NCI-H2227 treated with DMSO at 0.1 percent for 48 hours (cell line): ENCODE measurements at regions not wholly inside any gene's neighbourhood (a gene's known extent, or its start where the extent isn't known, plus 50 kb on each side); places are given as distances from the start of the nearest gene placed in this dataset.

Experiments
- DNase-seq: peaks from one replicate; lab custom pipeline; 2025; lab: John Stamatoyannopoulos, UW

DNA sequence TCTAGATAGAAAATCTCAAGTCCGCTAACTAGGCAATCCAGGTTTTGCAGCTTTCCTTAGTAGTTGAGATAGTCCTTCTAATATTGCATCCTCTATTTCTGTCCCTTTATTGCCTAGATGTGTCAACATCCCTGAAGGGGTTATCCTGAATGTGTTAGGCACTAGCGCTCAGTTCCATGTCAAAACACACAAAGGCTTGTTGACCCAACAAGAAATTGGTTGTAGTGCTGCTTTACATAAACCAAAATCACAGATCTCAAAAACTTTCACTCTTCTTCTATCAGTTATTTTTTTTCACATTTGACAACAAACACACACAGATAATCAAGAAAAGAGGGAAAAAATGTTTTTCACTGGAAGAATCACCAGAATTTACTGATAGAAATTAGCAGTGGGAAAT is 51.4 kb upstream of the SOX2 start:
- DNase-seq: no peak

DNA sequence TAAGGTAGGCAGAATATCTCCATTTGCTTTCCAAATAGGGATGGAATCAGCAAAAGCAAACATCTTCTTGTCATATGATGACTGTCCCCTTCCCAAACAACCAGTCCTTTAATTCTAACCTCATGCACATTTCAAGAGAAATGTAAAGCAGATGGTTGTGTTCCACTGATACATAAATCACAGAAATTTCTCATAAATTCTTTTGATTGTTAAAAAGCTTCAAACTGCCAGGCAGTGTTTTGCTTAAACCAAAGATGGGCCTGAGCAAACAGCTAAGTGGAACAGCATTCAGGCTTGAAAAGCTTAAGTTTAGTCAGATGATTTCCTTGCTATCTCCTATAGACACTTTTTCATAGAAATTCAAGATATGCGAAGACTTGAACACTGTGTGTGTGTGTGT is 74.3 kb upstream of the SOX2 start:
- DNase-seq: no peak

DNA sequence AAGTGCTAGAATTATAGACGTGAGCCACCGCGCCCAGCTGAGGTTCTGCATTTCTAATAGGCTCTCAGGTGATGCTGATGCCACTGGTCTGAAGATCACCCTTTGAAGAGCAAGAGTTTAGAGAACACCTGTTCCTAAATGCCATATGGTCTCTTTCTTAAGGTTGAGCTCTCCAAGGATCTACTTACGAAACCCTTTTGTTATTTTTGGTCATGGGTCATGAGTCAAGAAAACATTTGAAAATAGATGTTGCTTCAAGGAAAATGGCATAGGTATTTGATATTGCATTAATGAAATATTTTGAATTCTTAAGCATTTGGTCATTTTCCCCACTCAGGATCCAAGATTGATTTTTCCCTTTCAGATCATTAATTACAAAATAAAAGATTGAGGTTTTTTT is 74.7 kb upstream of the SOX2 start:
- DNase-seq: no peak

DNA sequence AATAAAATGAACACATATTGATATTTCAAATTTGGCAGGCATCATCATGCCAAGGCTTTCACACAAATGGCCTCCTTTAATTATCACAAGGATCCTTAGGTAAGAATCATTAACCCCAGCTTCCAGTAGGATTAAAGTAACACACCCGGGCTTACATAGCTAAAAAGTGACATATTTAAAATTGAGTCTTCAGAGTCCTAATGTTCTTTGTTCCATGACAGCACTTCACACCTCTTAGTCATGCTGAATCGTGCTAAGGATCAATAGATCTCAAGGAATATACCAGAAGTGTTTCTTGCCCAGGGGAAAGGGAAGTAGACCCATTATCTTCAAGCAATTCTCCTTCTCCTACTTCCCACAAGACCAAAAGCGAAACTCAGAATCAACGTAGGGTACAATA is 76.6 kb upstream of the SOX2 start:
- no peak for DNase-seq

DNA sequence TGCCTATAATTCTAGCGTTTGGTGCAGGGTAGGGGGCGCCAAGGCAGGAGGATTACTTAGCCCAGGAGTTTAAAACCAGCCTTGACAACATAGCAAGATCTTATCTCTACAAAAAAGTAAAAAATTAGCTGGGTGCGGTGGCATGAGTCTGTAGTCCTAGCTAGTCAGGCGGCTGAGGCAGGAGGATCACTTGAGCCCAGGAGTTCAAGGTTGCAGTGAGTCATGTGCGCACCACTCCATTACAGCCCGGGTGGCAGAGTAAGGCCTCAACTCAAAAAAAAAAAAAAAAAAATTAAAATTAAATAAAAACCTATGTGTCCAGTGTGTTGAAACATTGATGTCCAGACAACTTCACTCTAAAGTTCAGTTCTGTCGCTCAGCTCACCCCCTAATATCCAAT is 78.2 kb upstream of the SOX2 start:
- no peak for DNase-seq

DNA sequence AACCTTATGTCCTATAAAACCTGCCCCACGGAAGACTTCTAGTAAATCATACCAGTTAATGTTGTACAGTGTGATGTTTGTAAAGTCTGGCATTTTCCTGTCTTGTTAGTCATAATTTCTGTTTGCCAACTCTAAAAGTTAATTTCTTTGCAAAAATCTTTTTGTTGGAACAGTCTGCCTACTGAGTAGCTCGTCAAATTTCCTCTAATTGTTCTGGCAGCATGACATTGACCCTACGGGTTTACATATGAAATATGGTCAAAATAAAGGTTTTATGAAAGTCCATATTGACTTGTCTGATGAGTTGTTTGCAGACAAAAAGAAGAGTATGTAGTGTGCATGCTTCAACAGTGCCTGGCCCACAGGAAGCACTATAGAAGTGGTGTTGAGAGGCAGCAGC is 79.8 kb upstream of the SOX2 start:
- DNase-seq: no peak

DNA sequence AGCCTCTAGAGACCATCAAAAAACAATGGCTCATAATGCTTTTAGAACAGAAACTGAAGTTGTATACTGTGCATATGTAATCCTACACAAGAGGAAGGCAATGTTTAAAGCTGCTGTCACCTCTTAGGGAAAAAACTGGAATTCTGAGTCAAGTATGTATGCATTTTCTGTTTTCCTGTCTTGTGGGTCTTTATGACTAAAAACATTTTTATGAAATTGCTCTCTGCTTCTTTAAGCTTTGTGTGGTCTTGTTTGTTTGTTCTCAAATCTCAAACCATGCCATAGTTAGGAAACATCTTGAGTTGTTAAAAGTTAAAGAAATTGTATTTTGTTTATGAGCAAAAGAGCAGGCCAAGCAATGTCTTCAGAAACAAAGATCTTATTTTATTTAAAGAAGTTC is 80.9 kb upstream of the SOX2 start:
- DNase-seq: no peak

DNA sequence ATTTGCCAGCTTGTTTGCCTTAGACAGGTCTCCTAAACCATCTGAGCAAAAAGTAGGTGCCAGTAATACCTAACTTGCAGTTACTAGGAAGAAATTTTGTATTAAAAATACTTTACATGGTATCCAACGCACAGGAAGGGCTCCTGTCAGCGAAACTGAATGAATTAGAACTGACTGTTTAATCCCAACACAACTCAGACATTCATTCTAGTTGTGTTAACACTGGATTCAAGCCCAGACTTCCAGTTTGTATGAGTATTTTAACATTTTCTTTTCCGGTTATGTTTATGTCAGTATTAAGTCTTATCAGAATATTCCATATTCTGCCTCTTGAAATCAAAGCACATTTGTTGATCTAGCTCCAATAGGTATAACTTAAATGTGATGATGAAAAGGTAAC is 82.0 kb upstream of the SOX2 start:
- DNase-seq: no peak

DNA sequence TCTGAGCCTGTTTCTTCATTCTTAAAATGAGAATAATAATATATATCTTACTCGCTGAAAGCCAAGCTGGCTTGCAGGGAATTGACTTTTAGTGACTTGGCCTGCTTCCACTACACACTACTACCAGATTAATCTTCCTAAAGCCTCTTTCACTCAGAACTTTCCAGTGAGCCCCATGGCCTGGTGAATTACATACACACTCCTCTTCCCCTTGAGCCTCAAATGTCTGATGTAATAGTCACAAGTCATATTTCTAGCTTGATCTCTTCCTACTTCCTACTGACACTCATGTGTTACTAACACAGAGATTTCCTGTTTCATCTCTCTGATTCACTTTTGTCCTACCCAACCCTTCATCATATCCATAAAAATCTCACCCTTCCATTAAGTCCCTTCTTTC is 82.7 kb upstream of the SOX2 start:
- no peak for DNase-seq

DNA sequence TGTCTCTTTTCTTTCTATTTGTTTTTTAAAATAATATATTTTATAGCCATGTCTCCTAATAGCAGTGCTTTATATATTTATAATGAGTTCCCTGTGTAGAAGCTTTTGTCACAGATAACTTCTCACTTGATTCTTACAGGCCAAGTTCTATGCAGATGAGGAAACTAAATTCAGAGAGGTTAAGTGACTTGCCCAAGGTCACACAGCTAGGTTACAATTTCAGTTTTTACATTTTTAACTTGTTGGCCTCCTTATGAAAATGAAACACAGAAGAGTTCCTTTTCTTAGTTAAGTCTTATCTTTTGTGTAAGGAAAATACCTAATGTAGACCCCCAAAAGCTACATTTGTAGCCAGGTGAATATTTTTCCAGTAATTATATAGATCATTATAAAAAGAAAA is 83.3 kb upstream of the SOX2 start:
- DNase-seq: no peak

DNA sequence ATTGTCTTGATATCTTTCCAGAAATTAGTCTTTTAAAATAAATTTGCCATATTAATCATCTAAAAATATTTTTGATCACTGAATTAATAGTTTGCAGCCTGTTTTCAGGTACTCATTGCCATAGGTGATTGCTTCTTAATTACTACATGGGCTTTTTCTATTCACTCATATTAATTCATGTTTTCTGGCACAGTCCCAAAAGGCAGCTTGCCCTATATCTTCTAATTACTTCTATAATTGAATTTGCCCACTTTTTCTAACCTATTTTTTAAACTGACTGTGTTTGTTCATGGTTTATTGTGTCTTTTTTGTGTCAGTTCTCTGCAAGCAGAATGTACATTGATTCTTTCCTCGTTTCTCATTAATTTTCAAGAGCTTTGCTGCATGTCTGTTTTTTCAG is 85.7 kb upstream of the SOX2 start:
- DNase-seq: no peak

DNA sequence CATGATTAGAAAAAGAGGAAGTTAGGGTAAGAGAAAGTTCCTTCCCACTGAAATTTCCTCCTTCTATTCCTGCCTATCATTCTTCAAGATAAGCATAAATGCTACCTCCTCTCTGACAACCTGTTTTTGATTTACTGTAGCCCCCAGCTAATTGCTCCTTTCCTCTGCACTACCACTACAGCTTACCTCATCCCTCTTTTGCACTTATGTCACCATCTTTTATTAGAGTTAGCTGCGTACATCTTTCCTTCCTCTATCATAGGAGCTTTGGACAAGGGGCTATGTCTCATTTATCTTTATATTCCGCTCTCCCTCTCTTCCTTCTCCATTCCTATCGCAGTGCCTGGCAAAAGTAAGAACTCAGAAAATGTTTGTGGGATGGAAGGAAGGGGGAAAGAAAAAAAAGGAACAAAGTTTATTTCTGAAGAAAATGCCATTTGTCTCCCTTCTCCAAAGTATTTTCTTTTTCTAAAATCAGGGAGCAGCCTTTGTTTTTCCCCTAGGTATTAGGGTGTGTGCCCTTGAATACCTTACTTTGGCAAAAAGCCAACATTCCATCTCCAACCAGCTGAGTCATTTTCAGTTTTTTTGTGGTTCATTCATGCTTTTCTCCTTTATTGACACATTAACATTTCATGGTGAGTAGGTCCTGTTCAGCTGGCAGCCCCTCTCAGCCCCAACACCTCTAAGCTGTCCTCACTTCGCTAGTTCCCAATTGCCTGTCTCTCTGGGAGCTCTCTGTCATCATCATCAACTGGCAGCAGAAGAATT is 87.6 kb upstream of the SOX2 start:
- peak; percentile 46 for DNase-seq

DNA sequence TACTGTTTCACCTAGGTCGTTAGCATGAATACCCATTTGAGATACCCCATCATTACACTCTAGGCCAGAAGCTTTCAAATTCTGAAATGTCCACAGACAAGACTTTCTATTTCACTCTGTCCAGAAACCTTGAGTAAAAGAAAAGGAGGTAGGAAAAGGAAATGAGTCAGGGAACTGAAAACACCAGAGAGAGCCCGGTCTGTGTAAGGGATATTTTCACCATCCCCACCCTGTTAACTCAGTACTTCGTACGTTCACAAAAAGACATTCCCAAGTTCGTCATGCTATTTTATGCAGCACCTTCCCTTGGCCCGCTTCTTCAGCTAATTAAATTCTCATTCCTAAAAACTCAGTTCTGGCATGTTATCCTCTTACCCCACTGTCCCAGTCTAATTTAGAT is 89.4 kb upstream of the SOX2 start:
- DNase-seq: peak; percentile 15

DNA sequence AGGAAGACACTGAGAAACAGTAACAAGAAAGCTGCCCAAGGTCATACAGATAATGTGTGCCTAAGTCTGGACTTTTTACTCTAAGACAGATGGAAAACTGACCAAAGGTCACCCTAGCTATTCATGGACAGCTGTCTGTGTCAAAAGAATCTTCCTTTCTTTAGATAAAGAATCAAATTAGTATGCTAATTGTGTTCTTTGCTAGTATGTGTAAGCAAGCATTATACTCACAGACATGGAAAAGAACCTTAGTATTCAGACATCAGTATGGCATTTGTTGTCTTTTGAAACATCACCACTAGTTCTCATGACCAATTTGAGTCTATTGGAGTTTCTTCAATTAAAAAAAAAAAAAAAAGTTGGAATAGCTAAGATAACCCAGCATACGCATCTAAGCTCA is 91.8 kb upstream of the SOX2 start:
- no peak for DNase-seq

DNA sequence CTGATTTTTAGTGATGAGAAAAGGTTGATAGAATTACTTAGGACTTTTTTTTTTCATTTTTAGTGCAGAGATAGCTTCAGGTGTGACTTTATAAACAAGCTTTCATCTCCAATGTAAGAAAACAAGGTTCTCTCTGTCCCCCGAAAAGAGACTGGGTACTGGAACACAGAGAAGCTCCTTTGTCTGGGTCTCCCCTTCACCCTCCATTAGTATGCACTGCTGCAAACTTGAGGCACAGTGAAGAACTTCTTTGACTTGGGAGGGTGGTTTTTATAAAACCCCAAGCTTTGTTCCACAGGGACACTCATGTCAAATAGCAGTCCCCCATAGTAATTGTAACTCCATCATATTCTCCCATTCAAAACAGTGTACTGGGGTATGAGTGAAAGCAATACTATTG is 93.5 kb upstream of the SOX2 start:
- no peak for DNase-seq

DNA sequence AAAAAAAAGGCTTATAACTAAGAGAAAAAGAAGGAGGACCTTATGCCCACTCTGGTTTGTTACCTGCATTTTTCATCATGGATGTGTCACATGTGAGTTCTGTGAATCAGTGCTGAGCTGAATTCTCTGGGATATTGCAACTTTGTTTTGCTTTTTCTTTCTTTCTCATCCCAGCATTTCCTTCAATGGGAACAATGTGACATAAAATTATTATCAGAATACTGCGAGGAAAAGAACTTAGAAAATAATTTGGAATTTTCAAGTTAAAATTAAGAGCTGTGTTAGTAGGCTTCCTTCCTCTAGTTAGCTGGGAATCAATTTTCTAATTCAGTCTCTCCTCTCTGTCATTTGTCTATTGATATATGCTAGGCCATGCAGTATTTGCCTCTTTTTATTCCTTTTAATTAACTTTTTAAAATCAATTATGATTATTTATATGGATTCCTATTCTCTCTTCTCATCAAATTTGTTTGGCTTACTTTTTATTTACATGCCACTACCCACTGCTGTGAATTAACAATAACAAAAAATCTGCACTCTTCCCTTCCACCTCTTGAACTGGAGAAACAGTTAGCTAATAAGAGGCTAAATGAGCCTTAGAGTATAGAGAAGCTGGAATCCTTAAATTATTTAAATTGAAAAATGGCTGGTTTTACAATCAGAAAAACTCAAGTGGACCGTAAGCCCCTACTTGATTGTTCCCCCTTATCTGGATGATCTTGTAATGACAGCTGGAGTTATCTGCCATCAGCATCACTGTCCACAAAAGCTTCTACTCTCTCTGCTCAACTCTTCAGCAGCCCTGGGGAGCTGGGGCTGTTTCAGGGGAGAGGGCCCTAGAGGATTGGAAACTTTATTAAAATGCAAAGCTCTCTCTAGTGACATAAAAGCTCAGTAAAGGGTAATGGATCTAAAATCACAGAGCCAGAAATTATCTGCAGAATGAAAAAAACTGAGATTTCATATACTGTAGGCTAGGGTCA is 95.3 kb upstream of the SOX2 start:
- DNase-seq: no peak

DNA sequence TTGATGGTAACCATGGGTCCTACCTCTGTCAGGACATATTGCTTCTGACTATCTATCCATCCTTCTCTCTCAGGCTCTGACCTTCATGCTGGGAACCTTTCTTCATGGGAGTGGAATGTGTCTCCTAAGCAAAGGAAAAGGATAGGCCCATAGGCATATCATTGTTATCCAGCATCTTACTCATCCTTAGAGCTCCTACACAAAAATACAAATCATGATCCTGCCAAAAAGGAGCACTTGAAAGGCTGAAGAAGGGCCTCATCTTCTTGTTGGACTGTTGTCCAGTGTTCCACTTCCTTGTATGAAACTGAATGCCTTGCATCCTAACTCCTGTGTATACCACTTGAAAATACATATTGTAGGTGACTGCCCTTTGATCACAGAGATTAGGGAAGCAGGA is 96.1 kb upstream of the SOX2 start:
- no peak for DNase-seq

DNA sequence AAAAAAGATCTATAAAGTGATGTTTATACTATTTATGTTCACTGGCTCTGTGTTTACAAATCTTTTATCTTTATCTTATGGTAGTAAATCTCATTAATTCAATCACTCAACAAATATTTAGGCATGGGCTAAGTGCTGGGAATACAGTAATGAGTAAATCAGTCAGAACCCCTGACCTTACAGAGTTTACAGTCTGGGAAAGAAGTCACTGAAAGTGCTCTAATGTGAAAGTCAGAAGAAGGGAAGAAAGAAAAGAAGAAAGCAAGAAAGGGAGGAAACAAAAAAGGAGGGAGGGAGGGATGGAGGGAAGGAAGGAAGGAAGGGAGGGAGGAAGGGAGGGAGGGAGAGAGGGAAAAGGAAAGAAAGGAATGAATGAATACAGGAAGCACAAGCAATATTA is 96.8 kb upstream of the SOX2 start:
- DNase-seq: no peak

DNA sequence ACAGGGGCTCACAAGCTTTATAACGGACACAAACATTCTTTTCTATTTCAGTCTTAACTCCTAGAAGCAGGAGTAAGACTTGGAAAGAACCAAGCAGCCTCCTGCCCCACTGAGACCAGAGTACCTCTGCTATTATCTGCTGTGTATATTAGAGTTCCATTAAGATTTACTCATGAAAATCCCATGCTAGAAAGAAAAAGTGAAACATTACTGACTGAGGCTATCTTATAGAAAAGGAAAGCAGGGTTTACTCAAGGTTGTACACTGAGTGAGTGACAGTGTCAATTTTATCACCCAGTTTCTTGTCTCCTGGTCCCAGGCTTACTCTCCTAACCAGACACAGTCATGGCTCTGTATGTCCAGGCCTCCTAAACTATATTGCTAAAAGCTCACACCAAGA is 97.9 kb upstream of the SOX2 start:
- DNase-seq: no peak

DNA sequence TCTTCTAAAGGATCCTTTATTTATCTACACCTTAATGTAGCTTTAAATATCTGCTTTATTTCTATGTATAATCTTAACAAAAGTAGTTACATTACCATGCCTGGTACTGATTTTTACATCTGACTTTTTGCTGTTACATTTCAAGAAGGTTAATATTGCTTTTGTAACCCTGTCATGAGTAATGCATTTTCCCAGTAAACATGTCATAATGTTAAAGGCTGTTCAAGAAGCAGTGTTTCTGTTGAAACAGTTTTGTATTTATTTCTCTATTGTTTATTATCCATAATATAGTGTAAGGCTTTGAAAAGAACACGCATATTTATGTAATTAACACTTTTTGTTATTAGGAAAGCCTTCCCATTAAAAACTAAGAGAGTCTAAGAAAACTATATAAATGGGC is 98.5 kb upstream of the SOX2 start:
- no peak for DNase-seq

DNA sequence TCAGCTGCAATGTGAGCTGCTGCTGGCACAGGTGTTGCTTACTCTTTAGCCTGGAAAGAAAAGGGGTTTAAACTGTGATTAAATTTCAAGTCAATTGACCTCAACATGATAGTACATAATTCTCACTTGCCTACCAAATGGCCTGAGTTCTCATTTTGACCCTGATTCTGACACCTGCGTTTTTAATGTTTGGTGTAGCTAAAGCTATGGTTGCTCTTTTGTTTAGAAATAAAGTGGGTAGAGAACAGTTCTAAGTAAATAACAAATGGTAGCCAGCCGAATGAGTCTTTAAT is 100.8 kb upstream of the SOX2 start:
- no peak for DNase-seq

DNA sequence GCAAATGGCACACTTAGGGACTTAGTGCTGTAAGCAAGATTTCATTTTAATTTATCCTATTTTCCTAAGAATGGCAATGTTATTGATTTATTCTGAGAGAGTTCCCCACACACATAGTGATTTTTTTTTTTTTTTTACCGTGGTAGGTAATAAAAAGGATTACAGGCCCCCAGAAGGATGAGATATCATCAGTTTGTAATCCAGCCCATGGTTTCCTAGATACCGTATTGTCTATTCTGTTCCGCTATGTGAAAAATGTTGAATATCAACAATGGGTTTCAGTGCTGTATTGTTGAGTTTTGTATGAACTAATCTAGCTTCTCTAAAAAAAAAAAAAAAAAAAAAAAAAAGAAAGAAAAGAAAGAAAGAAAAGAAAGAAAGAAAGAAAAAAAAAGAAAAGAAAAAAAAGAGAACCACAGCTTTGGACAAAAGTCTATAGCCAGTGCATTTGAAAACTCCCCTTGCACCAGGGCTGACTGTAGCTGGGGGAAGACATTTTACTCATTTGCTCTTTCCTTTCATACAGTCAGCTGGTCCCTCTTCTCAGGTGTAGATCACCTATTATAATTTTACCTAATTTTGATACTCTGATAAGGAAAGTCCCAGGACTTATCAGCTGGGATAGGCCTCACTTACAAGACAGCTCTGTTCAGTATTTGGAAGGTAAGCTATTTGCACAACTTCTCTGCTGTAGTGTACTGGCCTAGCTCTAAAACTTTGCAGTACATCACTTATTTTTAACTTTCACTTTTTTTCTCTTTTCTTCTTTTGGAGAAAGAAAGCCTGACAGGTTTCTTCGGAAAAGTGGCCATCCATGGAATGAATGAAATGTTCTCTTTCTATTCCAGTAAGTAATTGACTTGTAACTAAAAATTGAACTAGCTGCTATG is 101.4 kb upstream of the SOX2 start:
- DNase-seq: no peak
